CD4-positive, alpha-beta T cell (primary cell): ENCODE measurements at regions not wholly inside any gene's neighbourhood (a gene's known extent, or its start where the extent isn't known, plus 50 kb on each side); places are given as distances from the start of the nearest gene placed in this dataset.

Experiments
- ATAC-seq: fragments of 200-7000 bp; cut with Tn5 transposase; one replicate; pipeline ENCODE4 v1.10.0; 2022; ENCODE audit warnings: mild to moderate bottlenecking; ENCODE audit not compliant: poor library complexity
- CTCF ChIA-PET: fragments of 350-600 bp; sonication (Branson Sonifier 250); formaldehyde crosslinking; loops from one replicate; lab custom pipeline; 2021; ENCODE audit warnings: antibody characterized with exemption, inconsistent platforms; lab: Charles Lee
- POLR2A ChIA-PET: fragments of 350-600 bp; sonication (Branson Sonifier 250); formaldehyde crosslinking; loops from one replicate; lab custom pipeline; 2021; ENCODE audit warnings: antibody characterized with exemption, inconsistent platforms; lab: Charles Lee
- DNase-seq, 14 experiments: peaks; one replicate each; pipeline ENCODE4 v3.0.0-alpha.2; 2013 to 2020; ENCODE audit warnings: mixed read lengths in 2 of 14
- H3K27ac ChIP-seq, 2 donors: one replicate each; pipeline versions ENCODE4 v1.5.1 to v1.7.0; 2013; ENCODE audit warnings: low read length in 2 of 2, low read depth in 1 of 2, mild to moderate bottlenecking in 1 of 2
- H3K27me3 ChIP-seq, 2 experiments: 1 replicate in 1 of 2; 2 replicates in 1 of 2; pipeline versions ENCODE4 v1.6.1 to v1.7.0; 2013; ENCODE audit warnings: low read length in 2 of 2, control low read depth in 1 of 2, mild to moderate bottlenecking in 1 of 2, moderate library complexity in 1 of 2; ENCODE audit not compliant: insufficient read depth in 2 of 2, control insufficient read depth in 1 of 2
- H3K36me3 ChIP-seq: one replicate; pipeline ENCODE4 v1.6.1; 2013; ENCODE audit warnings: low read length, control low read depth; ENCODE audit not compliant: insufficient read depth
- H3K4me1 ChIP-seq: one replicate; pipeline ENCODE4 v1.6.1; 2013; ENCODE audit warnings: low read length, control low read depth; ENCODE audit not compliant: insufficient read depth
- H3K4me3 ChIP-seq: one replicate; pipeline ENCODE4 v1.5.1; 2013; ENCODE audit warnings: mild to moderate bottlenecking, low read length, moderate library complexity
- H3K9me3 ChIP-seq, 2 experiments: 1 replicate in 1 of 2; 2 replicates in 1 of 2; pipeline versions ENCODE4 v1.6.1 to v1.7.0; 2013; ENCODE audit warnings: low read length in 2 of 2, mild to moderate bottlenecking in 2 of 2, control low read depth in 1 of 2, moderate library complexity in 1 of 2; ENCODE audit not compliant: control insufficient read depth in 1 of 2, insufficient read depth in 1 of 2
- H3K27ac Mint-ChIP-seq: one replicate; pipeline ENCODE4 v1.8.0; 2020; ENCODE audit warnings: mixed read lengths
- H3K27me3 Mint-ChIP-seq: one replicate; pipeline ENCODE4 v1.8.0; 2021; ENCODE audit warnings: mixed read lengths
- H3K36me3 Mint-ChIP-seq: one replicate; pipeline ENCODE4 v1.8.0; 2021; ENCODE audit warnings: low read depth, mixed read lengths
- H3K4me1 Mint-ChIP-seq: one replicate; pipeline ENCODE4 v1.8.0; 2021; ENCODE audit warnings: low read depth, mixed read lengths
- H3K4me3 Mint-ChIP-seq: one replicate; pipeline ENCODE4 v1.8.0; 2020; ENCODE audit warnings: mild to moderate bottlenecking, mixed read lengths
- H3K9me3 Mint-ChIP-seq: one replicate; pipeline ENCODE4 v1.8.0; 2020; ENCODE audit warnings: mixed read lengths
- CTCF ChIP-seq: fragments of 200-600 bp; IDR thresholded peaks from one replicate; pipeline ENCODE4 v1.8.0; 2022; ENCODE audit warnings: antibody characterized with exemption, mild to moderate bottlenecking
- intact Hi-C, 2 experiments: fragments of 100-400 bp; cut with DNase I in 1 of 2; cut with micrococcal nuclease in 1 of 2; formaldehyde crosslinking; loops; one replicate each; pipeline versions ENCODE4 v1.15.1 to v1.9.0; 2023 to 2025; cut with DNase I, micrococcal nuclease

DNA sequence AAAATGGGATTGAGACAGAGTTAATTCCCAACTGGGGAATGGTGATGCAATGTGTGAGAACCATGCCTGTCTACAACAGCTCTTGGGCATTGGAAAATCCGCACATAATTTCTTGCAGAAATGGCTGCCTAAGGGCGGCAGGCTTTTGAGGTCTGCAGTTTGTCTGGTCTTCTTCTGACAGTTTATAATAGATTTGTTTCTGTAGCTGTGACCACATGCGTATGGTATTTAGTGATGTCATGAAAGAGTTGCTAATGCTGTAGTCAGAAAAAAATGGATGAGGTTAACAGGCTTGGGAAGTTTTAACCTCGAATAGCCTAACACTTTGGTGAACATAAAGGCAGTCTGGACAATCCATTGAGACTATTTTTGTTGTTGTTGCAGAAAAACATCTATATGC is 544.1 kb upstream of the AMELY start:
- intact Hi-C loops: no loop called here
- H3K36me3 ChIP-seq: no peaks in the 10 kb centered on the region
- POLR2A ChIA-PET: interaction anchor here (0.5 kb wide), 1 partner anchor 28 kb away, joined by 3 read pairs; no protein-coding TSS in a partner anchor
- Mint-ChIP-seq H3K9me3 (peaks cover 3% of the 10 kb centered on the region), H3K27me3 (peaks cover 21% of the 10 kb centered on the region), H3K36me3 (no peaks in the 10 kb centered on the region), H3K27ac (no peak overlapping the region), H3K4me1 (no peaks in the 10 kb centered on the region), H3K4me3 (no peak overlapping the region)
- H3K27me3 ChIP-seq: no peaks in the 10 kb centered on the region
- CTCF ChIA-PET: no interaction called here
- no peak for TF ChIP-seq CTCF
- no peaks in the 10 kb centered on the region for H3K4me1 ChIP-seq
- H3K4me3 ChIP-seq: no peak overlapping the region
- ATAC-seq (no peak), DNase-seq (no peak)
- no peak overlapping the region for H3K27ac ChIP-seq
- no peaks in the 10 kb centered on the region for H3K9me3 ChIP-seq

DNA sequence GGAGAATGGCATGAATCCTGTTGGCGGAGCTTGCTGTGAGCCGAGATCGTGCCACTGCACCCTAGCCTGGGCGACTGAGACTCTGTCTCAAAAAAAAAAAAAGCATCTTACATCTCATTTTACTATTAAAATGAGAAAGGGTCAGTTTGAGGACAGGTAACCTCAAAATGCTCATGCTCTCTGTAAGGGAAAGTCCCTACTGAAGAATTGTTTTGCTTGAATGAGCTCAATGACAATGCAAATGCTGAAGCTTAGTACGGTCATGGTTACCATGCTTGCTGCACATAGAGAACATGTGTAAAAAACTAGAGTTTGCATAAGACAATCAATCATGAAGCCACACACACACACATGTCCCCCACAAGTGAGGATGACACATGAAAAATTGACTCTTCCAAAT is 541.8 kb upstream of the AMELY start:
- peaks cover 29% of the 10 kb centered on the region for H3K27me3 Mint-ChIP-seq

DNA sequence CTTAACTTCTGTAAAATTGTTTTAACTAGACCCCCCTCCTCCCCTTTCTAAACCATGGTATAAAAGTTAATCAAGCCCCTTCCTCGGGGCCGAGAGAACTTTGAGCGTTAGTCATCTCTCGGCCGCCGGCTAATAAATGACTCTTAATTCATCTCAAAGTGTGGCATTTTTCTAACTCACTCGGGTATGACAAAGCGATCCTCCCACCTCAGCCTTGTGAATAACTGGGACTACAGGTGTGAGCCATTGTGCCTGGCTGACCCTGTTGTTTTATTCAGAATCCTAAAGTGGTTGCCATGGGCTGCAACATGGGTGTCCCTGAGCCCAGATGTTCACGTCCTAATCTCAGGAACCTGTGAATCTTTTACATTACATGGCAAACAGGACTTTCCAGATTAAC is 540.7 kb upstream of the AMELY start:
- H3K36me3 ChIP-seq: no peaks in the 10 kb centered on the region
- TF ChIP-seq CTCF: no peak
- H3K4me1 Mint-ChIP-seq: no peaks in the 10 kb centered on the region
- H3K4me3 Mint-ChIP-seq: no peak overlapping the region
- no peak for ATAC-seq
- no peak overlapping the region for H3K27ac Mint-ChIP-seq
- no peaks in the 10 kb centered on the region for H3K36me3 Mint-ChIP-seq
- CTCF ChIA-PET: no interaction called here
- no peak for DNase-seq
- H3K27ac ChIP-seq: no peak overlapping the region
- peaks cover 31% of the 10 kb centered on the region for H3K27me3 Mint-ChIP-seq
- no peak overlapping the region for H3K4me3 ChIP-seq
- POLR2A ChIA-PET: no interaction called here
- H3K9me3 ChIP-seq: no peaks in the 10 kb centered on the region
- no peaks in the 10 kb centered on the region for H3K27me3 ChIP-seq
- no peaks in the 10 kb centered on the region for H3K4me1 ChIP-seq
- H3K9me3 Mint-ChIP-seq: no peaks in the 10 kb centered on the region
- intact Hi-C loops: no loop called here

More for the DNA sequence above, 541.8 kb upstream of the AMELY start:
- intact Hi-C loops: no loop called here
- no peaks in the 10 kb centered on the region for H3K9me3 ChIP-seq
- H3K27me3 ChIP-seq: no peaks in the 10 kb centered on the region
- no peaks in the 10 kb centered on the region for H3K36me3 ChIP-seq
- DNase-seq (no peak), ATAC-seq (no peak)
- Mint-ChIP-seq H3K4me1 (no peaks in the 10 kb centered on the region), H3K36me3 (no peaks in the 10 kb centered on the region), H3K4me3 (no peak overlapping the region), H3K9me3 (no peaks in the 10 kb centered on the region), H3K27ac (no peak overlapping the region)
- H3K27ac ChIP-seq: no peak overlapping the region
- CTCF ChIA-PET: no interaction called here
- H3K4me1 ChIP-seq: no peaks in the 10 kb centered on the region
- H3K4me3 ChIP-seq: no peak overlapping the region
- POLR2A ChIA-PET: no interaction called here
- no peak for TF ChIP-seq CTCF
